HG02623 (cell line): ENCODE measurements at regions not wholly inside any gene's neighbourhood (a gene's known extent, or its start where the extent isn't known, plus 50 kb on each side); places are given as distances from the start of the nearest gene placed in this dataset.
"Not testable (repeated sequence)": the region's sequence is repeated elsewhere in the genome, so short reads cannot be mapped to it uniquely, and the experiment has no call there.

ENCODE experiments used
- ATAC-seq: cut with Tn5 transposase; IDR thresholded peaks from one replicate; pipeline ENCODE4 v1.9.1; 2021; ENCODE audit warnings: moderate library complexity; ENCODE audit not compliant: unreplicated experiment

- ATAC-seq, result no peak
Observed at GRCh38 chr18:65206551-65207260, 544.1 kb upstream of the CDH7 start.

GRCh38 chr18:65202091-65202490, 548.7 kb upstream of the CDH7 start:
- ATAC-seq, result no peak

GRCh38 chr18:65175681-65176080, 575.1 kb upstream of the CDH7 start:
- ATAC-seq, result no peak

- not testable (repeated sequence) for ATAC-seq
Observed at GRCh38 chr18:65162086-65162485, 588.7 kb upstream of the CDH7 start.

- ATAC-seq, result no peak
Observed at GRCh38 chr18:65146482-65147021, 604.3 kb upstream of the CDH7 start.

- ATAC-seq, result no peak
Observed at GRCh38 chr18:65145312-65145711, 605.5 kb upstream of the CDH7 start.

GRCh38 chr18:65133610-65134009, 617.2 kb upstream of the CDH7 start:
- ATAC-seq, result no peak

GRCh38 chr18:65124633-65125032, 626.2 kb upstream of the CDH7 start:
- ATAC-seq, result no peak

- ATAC-seq, result no peak
Observed at GRCh38 chr18:65103864-65104263, 646.9 kb upstream of the CDH7 start.

- no peak for ATAC-seq
Observed at GRCh38 chr18:65093346-65093745, 657.5 kb upstream of the CDH7 start.

- ATAC-seq, result peak; percentile 73
Observed at GRCh38 chr18:65091744-65092329, 659.0 kb upstream of the CDH7 start.

GRCh38 chr18:65082907-65083306, 667.9 kb upstream of the CDH7 start:
- no peak for ATAC-seq

- ATAC-seq, result no peak
Observed at GRCh38 chr18:65081786-65082185, 669.0 kb upstream of the CDH7 start.

GRCh38 chr18:65073060-65073550, 677.7 kb upstream of the CDH7 start:
- ATAC-seq, result no peak

GRCh38 chr18:65057439-65058083, 693.3 kb upstream of the CDH7 start:
- ATAC-seq, result no peak

GRCh38 chr18:65056575-65056974, 694.2 kb upstream of the CDH7 start:
- ATAC-seq, result no peak

GRCh38 chr18:65049586-65049985, 701.2 kb upstream of the CDH7 start:
- no peak for ATAC-seq

GRCh38 chr18:65039578-65039977, 711.2 kb upstream of the CDH7 start:
- ATAC-seq, result no peak

GRCh38 chr18:65035701-65036100, 715.1 kb upstream of the CDH7 start:
- no peak for ATAC-seq

GRCh38 chr18:65025756-65026155, 725.1 kb upstream of the CDH7 start:
- no peak for ATAC-seq

GRCh38 chr18:65021021-65021420, 729.8 kb upstream of the CDH7 start:
- ATAC-seq, result no peak

- no peak for ATAC-seq
Observed at GRCh38 chr18:65018184-65018583, 732.6 kb upstream of the CDH7 start.
